Vagina (tissue), 2 donors: ENCODE measurements at regions not wholly inside any gene's neighbourhood (a gene's known extent, or its start where the extent isn't known, plus 50 kb on each side); places are given as distances from the start of the nearest gene placed in this dataset.

ENCODE experiments used
- DNase-seq, 2 donors: peaks; one replicate each; pipeline ENCODE4 v3.0.0-alpha.2; 2017; ENCODE audit errors: extremely low spot score in 2 of 2
- H3K27ac ChIP-seq: fragments of 200-600 bp; sonication (generic); one replicate; pipeline ENCODE4 v1.5.1; 2019
- H3K27me3 ChIP-seq: fragments of 200-600 bp; sonication (generic); one replicate; pipeline ENCODE4 v1.5.1; 2019
- H3K36me3 ChIP-seq, 2 donors: fragments of 200-600 bp; sonication (generic); one replicate each; pipeline ENCODE4 v1.5.1; 2017 to 2019
- H3K4me1 ChIP-seq: fragments of 200-600 bp; sonication (generic); one replicate; pipeline ENCODE4 v1.5.1; 2019
- H3K4me3 ChIP-seq, 2 donors: fragments of 200-600 bp; sonication (generic); 1 replicate in 1 of 2; 2 replicates in 1 of 2; pipeline ENCODE4 v1.5.1; 2016 to 2019
- H3K9me3 ChIP-seq: fragments of 200-600 bp; sonication (generic); one replicate; pipeline ENCODE4 v1.5.1; 2019
- POLR2A ChIP-seq, 2 donors: fragments of 450-650 bp; IDR thresholded peaks; one replicate each; pipeline ENCODE4 v1.6.1; 2017; ENCODE audit warnings: antibody characterized with exemption in 2 of 2, mild to moderate bottlenecking in 2 of 2, moderate library complexity in 2 of 2
- POLR2AphosphoS5 ChIP-seq, 2 donors: sonication (generic); formaldehyde crosslinking; IDR thresholded peaks; one replicate each; pipeline ENCODE4 v1.9.0; 2017; ENCODE audit warnings: antibody characterized with exemption in 2 of 2, mild to moderate bottlenecking in 2 of 2, low read depth in 1 of 2; ENCODE audit not compliant: insufficient read depth in 1 of 2
- intact Hi-C: fragments of 100-400 bp; cut with DNase I; formaldehyde crosslinking; loops from one replicate; pipeline ENCODE4 v1.15.1; 2023
- TF ChIP-seq, protein P1 (sequence below), 3 experiments: fragments of 450-650 bp in 2 of 3; fragments of 200-600 bp in 1 of 3; sonication (generic) in 1 of 3; IDR thresholded peaks; one replicate each; pipeline ENCODE4 v1.5.1; 2017 to 2019; ENCODE audit warnings: antibody characterized with exemption in 3 of 3, mild to moderate bottlenecking in 2 of 3, moderate library complexity in 2 of 3

DNA sequence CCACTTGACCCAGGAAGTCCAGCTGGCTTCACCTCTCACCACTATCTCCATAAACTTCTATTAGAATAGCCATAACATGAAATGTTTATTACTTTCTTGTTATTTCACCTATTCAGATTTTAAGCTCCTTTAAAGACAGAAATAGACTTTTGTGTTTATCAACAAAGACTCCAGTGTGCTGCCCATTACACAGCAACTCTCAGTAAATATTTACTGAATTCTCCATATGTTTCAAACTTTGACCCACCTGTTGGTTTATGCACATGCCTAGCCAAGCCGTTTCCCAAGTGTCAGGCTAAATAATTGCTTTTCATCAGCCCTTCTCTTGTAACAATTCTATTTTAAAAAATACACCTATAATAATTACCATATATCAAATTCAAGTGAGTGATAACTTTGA lies 242.9 kb upstream of the NEIL3 start:
- no peak for TF ChIP-seq POLR2AphosphoS5 (IDR thresholded peaks at IDR 0.05; ENCODE audit: insufficient read depth in 1 of 2, low read depth in 1 of 2)
- TF ChIP-seq POLR2A (IDR thresholded peaks at IDR 0.05): no peak
- TF ChIP-seq, protein P1, sequence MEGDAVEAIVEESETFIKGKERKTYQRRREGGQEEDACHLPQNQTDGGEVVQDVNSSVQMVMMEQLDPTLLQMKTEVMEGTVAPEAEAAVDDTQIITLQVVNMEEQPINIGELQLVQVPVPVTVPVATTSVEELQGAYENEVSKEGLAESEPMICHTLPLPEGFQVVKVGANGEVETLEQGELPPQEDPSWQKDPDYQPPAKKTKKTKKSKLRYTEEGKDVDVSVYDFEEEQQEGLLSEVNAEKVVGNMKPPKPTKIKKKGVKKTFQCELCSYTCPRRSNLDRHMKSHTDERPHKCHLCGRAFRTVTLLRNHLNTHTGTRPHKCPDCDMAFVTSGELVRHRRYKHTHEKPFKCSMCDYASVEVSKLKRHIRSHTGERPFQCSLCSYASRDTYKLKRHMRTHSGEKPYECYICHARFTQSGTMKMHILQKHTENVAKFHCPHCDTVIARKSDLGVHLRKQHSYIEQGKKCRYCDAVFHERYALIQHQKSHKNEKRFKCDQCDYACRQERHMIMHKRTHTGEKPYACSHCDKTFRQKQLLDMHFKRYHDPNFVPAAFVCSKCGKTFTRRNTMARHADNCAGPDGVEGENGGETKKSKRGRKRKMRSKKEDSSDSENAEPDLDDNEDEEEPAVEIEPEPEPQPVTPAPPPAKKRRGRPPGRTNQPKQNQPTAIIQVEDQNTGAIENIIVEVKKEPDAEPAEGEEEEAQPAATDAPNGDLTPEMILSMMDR (IDR thresholded peaks at IDR 0.05): no peak
- Histone ChIP-seq H3K27me3 (no peaks in the 10 kb centered on the region), H3K9me3 (no peaks in the 10 kb centered on the region), H3K27ac (no peak overlapping the region), H3K4me1 (no peaks in the 10 kb centered on the region), H3K36me3 (no peaks in the 10 kb centered on the region), H3K4me3 (no peak overlapping the region)
- no peak for DNase-seq
- intact Hi-C loops: no loop called here

DNA sequence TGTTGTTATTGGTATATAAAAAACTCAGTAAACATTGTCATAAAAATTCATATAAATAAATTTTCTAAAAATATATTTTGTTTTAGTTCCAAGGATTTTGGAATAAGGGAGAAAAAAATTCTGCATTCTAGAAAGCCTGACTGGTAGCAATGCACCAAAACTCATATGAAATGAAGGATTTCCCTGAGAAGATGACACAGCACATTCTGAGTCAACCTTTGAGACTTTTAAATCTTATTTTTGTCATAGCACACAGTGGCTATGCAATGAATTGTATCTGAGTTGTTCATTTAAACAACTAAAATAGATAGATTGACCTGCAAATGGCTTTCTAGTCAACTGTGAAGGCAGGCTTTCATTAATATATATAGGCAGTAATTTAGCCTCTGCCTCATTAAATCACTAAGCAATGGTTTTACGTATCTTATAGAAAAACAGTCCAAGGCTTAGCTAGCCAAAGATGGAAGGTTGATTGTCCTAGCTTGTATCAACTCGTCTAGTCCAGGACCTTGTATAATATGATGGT lies 239.1 kb upstream of the NEIL3 start:
- TF ChIP-seq POLR2AphosphoS5 (IDR thresholded peaks at IDR 0.05; ENCODE audit: insufficient read depth in 1 of 2, low read depth in 1 of 2) (no peak), POLR2A (IDR thresholded peaks at IDR 0.05) (no peak)
- TF ChIP-seq, protein P1 (IDR thresholded peaks at IDR 0.05): no peak
- H3K27ac ChIP-seq: no peak overlapping the region
- intact Hi-C loops: no loop called here
- H3K4me3 ChIP-seq: no peak overlapping the region
- H3K4me1 ChIP-seq: no peaks in the 10 kb centered on the region
- no peaks in the 10 kb centered on the region for H3K9me3 ChIP-seq
- no peak for DNase-seq
- no peaks in the 10 kb centered on the region for H3K27me3 ChIP-seq
- no peaks in the 10 kb centered on the region for H3K36me3 ChIP-seq

DNA sequence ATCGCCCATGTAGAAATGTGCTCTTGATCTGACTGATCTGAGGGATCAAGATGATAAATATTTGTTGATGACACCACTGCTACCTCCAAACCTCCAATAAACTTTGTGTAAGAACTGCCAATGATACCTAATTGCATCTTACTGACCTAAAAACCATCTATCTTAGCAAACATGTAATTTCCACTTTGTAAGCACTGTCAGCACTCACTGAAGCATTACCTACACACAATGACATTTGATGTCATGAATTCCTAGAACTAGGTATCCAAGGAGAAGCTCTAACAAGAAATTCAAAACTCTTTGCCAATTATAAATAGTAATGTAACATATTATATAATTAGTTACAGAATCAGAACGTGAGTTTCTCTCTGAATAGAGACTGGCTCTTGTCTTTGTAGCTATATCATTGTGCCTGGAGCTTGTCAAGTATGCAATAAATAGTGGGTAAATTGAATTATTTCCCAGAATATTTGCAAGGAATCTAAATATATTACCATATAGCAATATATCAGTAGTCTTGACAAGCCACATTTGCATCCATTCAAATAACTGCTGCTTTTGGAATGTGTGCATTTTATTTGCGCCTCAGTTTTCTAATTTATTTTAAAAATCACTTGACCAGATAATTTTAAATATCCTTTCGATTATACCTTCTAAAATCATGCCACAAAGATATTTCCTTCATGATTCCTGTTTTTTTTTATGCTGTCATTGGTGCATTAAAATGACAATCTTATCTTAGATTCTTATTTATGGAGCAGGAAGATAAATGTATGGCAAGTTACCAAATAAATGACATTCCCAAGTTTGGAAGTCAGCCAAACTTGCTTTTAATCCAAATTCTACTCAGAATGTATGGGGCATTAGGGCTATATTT lies 232.3 kb upstream of the NEIL3 start:
- H3K27me3 ChIP-seq: no peaks in the 10 kb centered on the region
- no peak for DNase-seq
- H3K4me1 ChIP-seq: no peaks in the 10 kb centered on the region
- no peaks in the 10 kb centered on the region for H3K9me3 ChIP-seq
- no peaks in the 10 kb centered on the region for H3K36me3 ChIP-seq
- H3K27ac ChIP-seq: no peak overlapping the region
- intact Hi-C loops: no loop called here
- no peak for TF ChIP-seq POLR2AphosphoS5 (IDR thresholded peaks at IDR 0.05; ENCODE audit: insufficient read depth in 1 of 2, low read depth in 1 of 2)
- TF ChIP-seq, protein P1 (IDR thresholded peaks at IDR 0.05): no peak
- no peak for TF ChIP-seq POLR2A (IDR thresholded peaks at IDR 0.05)
- no peak overlapping the region for H3K4me3 ChIP-seq

DNA sequence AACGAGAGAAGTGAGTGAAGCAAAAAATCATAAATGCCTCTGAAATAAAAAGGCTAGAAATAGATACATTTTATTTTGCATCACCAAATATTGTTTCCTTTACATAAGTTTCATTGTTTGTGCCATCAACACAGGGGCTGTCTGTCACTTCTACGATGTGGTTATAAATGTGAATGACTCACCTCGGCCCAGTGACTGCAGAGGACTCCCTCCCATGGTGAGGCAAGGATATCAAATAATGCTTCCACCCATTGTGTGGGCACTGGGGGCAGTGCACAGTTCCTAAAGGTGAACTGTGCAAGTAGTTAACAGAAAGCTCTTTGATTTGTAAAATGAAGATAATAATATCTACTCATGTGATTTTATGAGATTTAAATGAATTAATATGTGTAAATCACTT lies 230.3 kb upstream of the NEIL3 start:
- no peaks in the 10 kb centered on the region for H3K27me3 ChIP-seq
- TF ChIP-seq, protein P1 (IDR thresholded peaks at IDR 0.05): no peak
- no peak for TF ChIP-seq POLR2AphosphoS5 (IDR thresholded peaks at IDR 0.05; ENCODE audit: insufficient read depth in 1 of 2, low read depth in 1 of 2)
- DNase-seq: no peak
- intact Hi-C loops: no loop called here
- no peaks in the 10 kb centered on the region for H3K36me3 ChIP-seq
- H3K4me3 ChIP-seq: no peak overlapping the region
- no peaks in the 10 kb centered on the region for H3K4me1 ChIP-seq
- no peaks in the 10 kb centered on the region for H3K9me3 ChIP-seq
- H3K27ac ChIP-seq: no peak overlapping the region

DNA sequence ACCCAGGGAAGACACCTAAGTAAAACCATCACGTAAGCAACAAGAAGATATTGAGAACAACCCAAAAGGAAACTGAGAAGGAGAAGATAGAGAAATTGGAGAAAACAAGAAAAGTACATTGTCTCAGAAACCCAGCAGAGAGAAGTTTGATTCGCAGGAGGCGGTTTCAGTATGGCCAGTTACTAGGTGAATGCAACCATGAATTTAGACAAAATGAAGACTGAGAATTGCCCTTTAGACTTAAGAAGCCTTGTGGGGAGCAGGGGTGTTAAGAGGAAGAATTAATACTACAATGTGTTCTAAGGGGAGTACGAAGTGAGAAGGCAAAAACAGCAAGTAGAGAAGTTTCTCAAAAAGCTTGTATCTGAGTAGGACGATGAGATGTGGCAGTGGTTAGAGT lies 229.3 kb upstream of the NEIL3 start:
- Histone ChIP-seq H3K4me3 (no peak overlapping the region), H3K4me1 (no peaks in the 10 kb centered on the region), H3K27me3 (no peaks in the 10 kb centered on the region), H3K27ac (no peak overlapping the region), H3K36me3 (no peaks in the 10 kb centered on the region), H3K9me3 (no peaks in the 10 kb centered on the region)
- intact Hi-C loops: no loop called here
- no peak for DNase-seq
- TF ChIP-seq, protein P1 (IDR thresholded peaks at IDR 0.05): no peak
- TF ChIP-seq POLR2A (IDR thresholded peaks at IDR 0.05) (no peak), POLR2AphosphoS5 (IDR thresholded peaks at IDR 0.05; ENCODE audit: insufficient read depth in 1 of 2, low read depth in 1 of 2) (no peak)
